ENCODE measurements at regions not wholly inside any gene's neighbourhood (a gene's known extent, or its start where the extent isn't known, plus 50 kb on each side); places are given as distances from the start of the nearest gene placed in this dataset.

- TF ChIP-seq CTCF (conservative IDR thresholded peaks at IDR 0.05) (no peak), ZFX (IDR thresholded peaks at IDR 0.05) (no peak)
Observed at GRCh38 chr15:81851757-81852156, 194.1 kb downstream of the MEX3B start.

All from C4-2B (cell line).